HG03139 (cell line): ENCODE measurements at regions not wholly inside any gene's neighbourhood (a gene's known extent, or its start where the extent isn't known, plus 50 kb on each side); places are given as distances from the start of the nearest gene placed in this dataset.
"Not testable (repeated sequence)": the region's sequence is repeated elsewhere in the genome, so short reads cannot be mapped to it uniquely, and the experiment has no call there.

Experiments used
- ATAC-seq: cut with Tn5 transposase; IDR thresholded peaks from one replicate; pipeline ENCODE4 v1.9.1; 2021; ENCODE audit not compliant: unreplicated experiment

- no peak for ATAC-seq
These were observed 257.4 kb downstream of the KCNJ2 start for GRCh38 chr17:70426752-70427151.

- ATAC-seq, result no peak
These were observed 265.5 kb downstream of the KCNJ2 start for GRCh38 chr17:70434536-70435490.

- ATAC-seq, result no peak
These were observed 268.3 kb downstream of the KCNJ2 start for GRCh38 chr17:70437656-70438055.

- no peak for ATAC-seq
These were observed 277.1 kb downstream of the KCNJ2 start for GRCh38 chr17:70446446-70446845.

- ATAC-seq, result no peak
These were observed 278.3 kb downstream of the KCNJ2 start for GRCh38 chr17:70447588-70447987.

DNA sequence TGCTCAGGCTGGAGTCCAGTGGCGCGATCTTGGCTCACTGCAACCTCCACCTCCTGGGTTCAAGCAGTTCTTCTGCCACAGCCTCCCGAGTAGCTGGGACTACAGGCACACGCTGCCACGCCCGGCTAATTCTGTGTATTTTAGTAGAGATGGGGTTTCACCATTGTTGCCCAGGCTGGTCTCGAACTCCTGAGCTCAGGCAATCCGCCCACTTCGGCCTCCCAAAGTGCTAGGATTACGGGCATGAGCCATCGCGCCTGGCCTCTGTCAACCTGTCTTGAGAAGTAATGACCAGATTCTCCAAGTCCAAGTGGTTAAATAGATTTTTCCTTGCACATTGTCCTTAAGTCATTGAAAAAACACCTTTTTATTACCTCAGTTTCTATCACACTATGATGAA, 283.7 kb downstream of the KCNJ2 start:
- ATAC-seq, result not testable (repeated sequence)

DNA sequence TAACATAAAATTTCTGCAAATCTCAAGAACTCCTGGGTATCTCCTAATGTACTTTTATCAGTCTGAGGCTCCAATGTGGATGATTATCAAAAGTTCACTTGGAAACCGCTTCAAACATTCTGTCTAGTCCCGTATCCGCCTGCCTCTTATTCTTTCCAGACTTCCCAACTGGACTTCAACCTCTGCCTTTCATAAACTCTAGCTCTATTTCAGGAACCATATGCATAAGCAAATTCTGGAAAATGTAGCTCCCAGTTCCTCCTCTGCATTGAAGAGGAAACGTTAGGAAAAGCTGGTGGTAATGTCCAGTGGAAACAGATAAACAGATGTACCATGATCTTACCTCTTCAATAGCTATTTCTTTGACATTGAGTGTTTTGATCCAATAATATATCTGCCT, 285.0 kb downstream of the KCNJ2 start:
- no peak for ATAC-seq

- ATAC-seq, result no peak
These were observed 285.6 kb downstream of the KCNJ2 start for GRCh38 chr17:70454908-70455307.

DNA sequence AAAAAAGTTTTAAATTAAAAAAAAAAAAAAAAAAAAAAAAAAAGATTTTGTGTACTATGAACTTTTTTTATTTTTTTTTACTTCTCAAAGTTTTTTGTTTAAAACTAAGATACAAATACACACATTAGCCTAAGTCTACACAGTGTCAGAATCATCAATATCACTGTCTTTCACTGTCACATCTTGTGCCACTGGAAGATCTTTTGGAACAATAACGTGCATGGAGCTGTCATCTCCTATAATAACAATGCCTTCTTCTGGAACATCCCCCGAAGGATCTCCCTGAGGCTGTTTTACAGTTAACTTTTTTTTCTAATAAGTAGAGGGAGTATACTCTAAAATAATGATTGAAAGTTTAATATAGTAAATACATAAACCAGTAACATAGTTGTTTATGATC, 295.7 kb downstream of the KCNJ2 start:
- no peak for ATAC-seq

DNA sequence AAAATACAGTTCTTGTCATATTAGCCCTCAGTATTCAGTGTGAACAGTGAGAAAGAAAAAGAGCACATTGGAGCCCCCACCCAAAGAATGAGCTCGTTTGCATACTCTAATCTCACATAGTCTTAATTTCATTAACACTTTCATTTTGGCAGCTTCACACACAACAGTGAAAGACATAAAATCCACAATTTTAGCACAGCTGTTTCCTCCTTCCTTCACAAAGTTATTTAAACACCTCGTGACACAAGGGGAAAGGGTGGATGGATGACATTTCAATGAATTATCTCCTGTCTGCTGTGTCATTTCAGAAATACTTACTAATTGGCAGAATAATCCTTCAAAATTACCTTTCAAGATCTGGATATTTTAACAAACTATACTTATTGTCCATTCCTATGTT, 299.3 kb downstream of the KCNJ2 start:
- ATAC-seq, result no peak

DNA sequence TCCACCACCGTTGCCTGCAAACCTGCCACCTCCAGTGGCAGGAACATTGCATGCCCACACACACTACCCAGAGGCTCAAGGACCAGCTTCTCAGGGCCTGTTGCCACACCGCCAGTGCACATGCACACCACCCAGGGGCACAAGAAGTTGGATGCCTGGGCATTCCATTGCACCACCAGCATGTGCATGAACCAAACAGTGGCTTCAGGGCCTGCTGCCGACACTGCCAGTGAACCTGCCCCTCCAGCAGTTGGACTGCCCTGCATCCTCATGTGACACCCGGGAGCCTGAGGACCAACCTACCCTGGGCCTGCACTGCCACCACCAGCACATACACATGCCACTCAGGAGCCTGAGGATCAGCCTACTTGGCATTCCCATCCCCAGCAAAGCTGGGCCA, 303.7 kb downstream of the KCNJ2 start:
- no peak for ATAC-seq

DNA sequence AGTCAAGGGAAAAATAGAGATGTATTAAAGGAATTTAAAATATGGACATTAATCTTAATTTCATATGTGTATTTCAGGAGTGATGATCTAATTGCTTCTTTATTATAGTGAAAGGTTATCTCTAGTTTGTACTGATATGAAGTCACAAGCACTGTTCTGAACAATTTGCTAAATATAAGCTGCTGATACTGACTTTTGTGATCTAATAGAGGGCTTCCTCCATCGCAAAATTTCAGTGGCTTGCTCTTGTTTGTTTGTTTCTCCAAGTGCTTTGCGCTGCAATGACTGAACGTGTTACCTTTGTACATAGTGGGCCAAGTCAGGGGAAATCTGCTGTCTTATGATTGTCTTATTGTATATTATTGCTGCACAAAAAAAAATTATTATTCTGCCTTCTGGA, 307.0 kb downstream of the KCNJ2 start:
- no peak for ATAC-seq

DNA sequence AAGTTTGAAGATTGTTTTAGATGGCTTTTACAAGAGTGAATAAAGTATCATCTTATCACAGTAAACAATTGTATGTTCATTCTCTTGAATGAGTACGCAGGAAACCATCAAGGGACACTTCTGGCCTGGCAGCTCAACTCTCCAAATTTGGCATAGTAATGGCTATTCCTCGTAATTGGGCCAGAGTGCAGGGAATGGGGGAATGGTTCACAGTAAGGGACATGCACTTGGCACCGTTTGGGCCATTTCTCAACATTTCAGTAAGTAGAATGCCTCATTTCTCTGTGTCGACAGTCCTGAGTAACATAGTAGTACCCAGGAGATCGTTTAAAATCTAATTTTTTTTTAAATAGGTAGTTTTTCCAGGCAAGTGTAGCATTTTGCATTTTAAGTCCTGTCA, 309.6 kb downstream of the KCNJ2 start:
- no peak for ATAC-seq

DNA sequence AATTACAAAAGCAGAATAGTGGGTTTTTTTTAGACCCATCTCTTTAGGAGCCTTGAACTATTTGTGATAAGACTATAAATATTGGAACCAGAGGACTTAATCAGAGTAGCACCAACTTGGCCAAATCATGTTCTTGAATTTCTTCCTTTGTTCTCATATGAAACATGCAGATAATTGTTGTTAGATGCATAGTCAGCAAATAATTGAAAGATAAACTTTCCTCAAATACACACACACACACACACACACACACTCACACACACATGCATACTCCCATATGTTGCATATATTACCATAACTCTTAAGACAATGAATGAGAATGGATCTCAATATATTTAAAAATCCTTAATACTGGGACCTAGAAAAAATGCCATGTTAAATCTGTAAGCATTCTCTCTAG, 310.4 kb downstream of the KCNJ2 start:
- no peak for ATAC-seq

- ATAC-seq, result no peak
These were observed 314.3 kb downstream of the KCNJ2 start for GRCh38 chr17:70483624-70484023.

DNA sequence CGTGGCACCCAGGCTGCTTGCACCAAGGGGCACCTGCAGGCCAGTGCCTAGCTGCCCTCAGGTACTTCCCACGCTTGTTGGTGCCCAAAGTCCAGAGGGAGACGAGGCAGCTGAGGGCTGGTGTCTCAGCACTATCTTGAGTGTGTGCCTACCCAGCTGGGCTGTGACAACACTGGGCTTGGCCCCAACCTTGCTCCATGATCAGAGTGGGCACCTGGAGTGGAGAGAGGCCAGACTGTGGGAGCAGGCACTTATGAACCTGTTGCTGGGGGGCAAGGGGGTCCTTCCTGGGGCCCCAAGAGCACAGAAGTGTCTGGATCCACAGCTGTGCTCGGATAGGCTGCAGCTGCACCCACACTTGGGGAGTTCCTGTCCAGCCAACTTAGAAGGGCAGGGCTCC, 314.7 kb downstream of the KCNJ2 start:
- ATAC-seq, result no peak

DNA sequence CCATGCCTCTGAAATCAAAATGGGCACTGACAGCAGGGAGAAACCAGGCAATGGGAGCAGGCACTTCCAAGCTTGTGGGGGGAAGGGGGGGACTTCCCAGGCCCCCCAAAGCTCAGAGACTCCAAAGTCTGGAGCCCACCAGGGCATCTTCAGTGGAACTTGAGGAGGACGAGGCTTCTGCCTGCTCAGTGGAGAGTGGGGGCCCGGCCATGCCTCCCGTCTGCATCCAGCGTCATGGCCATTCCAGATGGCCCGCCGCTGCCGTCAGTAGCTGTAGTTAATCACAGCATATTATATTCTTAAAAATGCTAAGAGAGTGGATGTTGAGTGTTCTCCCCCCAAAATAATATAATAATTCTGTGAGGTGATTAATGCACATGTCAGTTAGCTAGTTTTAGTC, 315.2 kb downstream of the KCNJ2 start:
- ATAC-seq, result no peak

DNA sequence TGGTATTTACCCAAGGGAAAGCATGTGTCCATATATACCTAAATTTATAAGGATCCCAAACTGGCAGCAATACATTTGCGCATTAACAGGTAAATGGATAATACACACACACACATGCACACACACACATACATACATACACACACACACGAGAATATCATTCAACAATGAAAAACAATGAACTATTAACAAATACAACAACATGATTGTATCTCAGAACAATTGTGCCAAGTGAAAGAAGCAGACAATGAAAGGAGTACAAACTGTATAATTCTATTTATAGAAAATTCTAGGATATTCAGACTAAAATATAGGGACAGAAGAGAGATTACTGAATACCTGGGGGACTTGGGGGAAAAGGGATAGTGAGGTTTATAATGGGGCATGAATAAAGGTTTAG, 323.0 kb downstream of the KCNJ2 start:
- ATAC-seq, result no peak

- ATAC-seq, result no peak
These were observed 324.0 kb downstream of the KCNJ2 start for GRCh38 chr17:70493277-70493874.

GRCh38 chr17:70498631-70499030, 329.3 kb downstream of the KCNJ2 start:
- no peak for ATAC-seq

DNA sequence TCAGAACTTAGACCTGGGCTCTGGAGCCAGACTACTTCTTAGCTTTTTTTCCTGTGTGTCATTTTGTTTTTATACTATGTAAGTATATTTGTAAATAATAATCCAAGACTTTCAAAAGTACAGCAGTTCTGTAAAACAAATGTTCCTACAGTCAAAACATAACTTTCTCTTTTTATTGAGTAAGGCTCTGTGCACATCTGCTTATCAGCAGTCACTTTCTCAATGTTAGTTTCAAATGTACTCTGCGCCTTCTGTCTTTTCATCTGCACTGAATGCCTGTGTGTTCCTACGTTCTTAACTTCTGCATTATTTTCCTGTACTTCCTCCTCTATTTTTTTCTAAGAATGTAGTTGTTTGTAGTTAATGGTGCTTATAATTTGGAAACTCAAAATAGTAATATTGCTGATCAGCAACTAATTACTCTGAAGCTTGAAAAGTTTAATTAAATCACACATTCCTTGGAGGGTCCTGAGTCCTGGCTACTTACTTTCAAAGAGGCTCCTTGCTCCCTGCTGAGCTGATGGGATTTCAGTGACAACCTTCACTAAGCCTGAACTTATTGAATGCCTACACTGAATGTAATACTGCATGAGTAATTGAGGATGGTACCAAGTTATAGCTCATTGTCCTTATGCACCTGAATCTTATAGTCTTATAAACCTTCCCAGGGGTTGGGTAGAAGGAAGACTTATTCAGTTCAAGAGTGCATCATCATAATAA, 329.9 kb downstream of the KCNJ2 start:
- ATAC-seq, result no peak

DNA sequence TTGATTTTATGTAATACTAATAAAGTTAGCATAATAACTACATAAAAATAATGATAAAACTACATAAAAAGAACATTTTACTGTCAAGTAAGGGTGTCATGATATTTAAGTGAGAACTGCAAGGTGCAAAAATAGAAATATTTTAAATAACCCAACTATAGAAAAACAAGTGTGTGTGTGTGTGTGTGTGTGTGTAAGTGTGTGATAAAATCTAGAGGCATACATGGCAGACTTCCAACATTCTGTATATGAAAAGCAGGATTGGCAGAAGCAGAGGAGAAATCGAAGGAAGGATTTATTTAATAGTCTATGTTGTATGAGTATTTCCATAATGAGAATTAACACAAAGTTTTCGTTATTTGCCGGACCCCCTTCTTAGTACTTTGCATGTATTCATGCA, 334.1 kb downstream of the KCNJ2 start:
- no peak for ATAC-seq
